ENCODE measurements at regions not wholly inside any gene's neighbourhood (a gene's known extent, or its start where the extent isn't known, plus 50 kb on each side); places are given as distances from the start of the nearest gene placed in this dataset.

- DNase-seq = no peak
- TF ChIP-seq, protein P1, sequence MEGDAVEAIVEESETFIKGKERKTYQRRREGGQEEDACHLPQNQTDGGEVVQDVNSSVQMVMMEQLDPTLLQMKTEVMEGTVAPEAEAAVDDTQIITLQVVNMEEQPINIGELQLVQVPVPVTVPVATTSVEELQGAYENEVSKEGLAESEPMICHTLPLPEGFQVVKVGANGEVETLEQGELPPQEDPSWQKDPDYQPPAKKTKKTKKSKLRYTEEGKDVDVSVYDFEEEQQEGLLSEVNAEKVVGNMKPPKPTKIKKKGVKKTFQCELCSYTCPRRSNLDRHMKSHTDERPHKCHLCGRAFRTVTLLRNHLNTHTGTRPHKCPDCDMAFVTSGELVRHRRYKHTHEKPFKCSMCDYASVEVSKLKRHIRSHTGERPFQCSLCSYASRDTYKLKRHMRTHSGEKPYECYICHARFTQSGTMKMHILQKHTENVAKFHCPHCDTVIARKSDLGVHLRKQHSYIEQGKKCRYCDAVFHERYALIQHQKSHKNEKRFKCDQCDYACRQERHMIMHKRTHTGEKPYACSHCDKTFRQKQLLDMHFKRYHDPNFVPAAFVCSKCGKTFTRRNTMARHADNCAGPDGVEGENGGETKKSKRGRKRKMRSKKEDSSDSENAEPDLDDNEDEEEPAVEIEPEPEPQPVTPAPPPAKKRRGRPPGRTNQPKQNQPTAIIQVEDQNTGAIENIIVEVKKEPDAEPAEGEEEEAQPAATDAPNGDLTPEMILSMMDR (IDR thresholded peaks at IDR 0.05) = no peak
- intact Hi-C loops (cut with DNase I) = no loop called here
- peak overlapping the region; percentile 5 to 26 for H3K9ac ChIP-seq (ENCODE audit: low read depth in 2 of 2, low read length in 2 of 2)
- no peaks in the 10 kb centered on the region for H3K27me3 ChIP-seq
- H3K4me3 ChIP-seq = no peak overlapping the region
- H3K36me3 ChIP-seq = no peaks in the 10 kb centered on the region
- no peaks in the 10 kb centered on the region for H3K4me1 ChIP-seq
- no peak overlapping the region for H3K27ac ChIP-seq
- H3K9me3 ChIP-seq = no peaks in the 10 kb centered on the region
Observed at GRCh38 chr7:362402-363096, 72.6 kb downstream of the FOXL3 start.

- no peaks in the 10 kb centered on the region for H3K36me3 ChIP-seq
- H3K4me1 ChIP-seq = no peaks in the 10 kb centered on the region
- no peak overlapping the region for H3K27ac ChIP-seq
- H3K4me3 ChIP-seq = no peak overlapping the region
- no peaks in the 10 kb centered on the region for H3K9me3 ChIP-seq
- H3K27me3 ChIP-seq = no peaks in the 10 kb centered on the region
- intact Hi-C loops (cut with DNase I) = no loop called here
- no peak overlapping the region for H3K9ac ChIP-seq (ENCODE audit: low read depth in 2 of 2, low read length in 2 of 2)
- TF ChIP-seq, protein P1 (IDR thresholded peaks at IDR 0.05) = no peak
- no peak for DNase-seq
Observed at GRCh38 chr7:363626-364025, 73.7 kb downstream of the FOXL3 start.

GRCh38 chr7:364536-364935 lies 74.6 kb downstream of the FOXL3 start:
- no peak overlapping the region for H3K9ac ChIP-seq (ENCODE audit: low read depth in 2 of 2, low read length in 2 of 2)
- no peaks in the 10 kb centered on the region for H3K36me3 ChIP-seq
- no peak overlapping the region for H3K4me3 ChIP-seq
- peaks cover 3% of the 10 kb centered on the region for H3K4me1 ChIP-seq
- DNase-seq = no peak
- TF ChIP-seq, protein P1 (IDR thresholded peaks at IDR 0.05) = no peak
- no peaks in the 10 kb centered on the region for H3K27me3 ChIP-seq
- no peaks in the 10 kb centered on the region for H3K9me3 ChIP-seq
- intact Hi-C loops (cut with DNase I) = no loop called here
- no peak overlapping the region for H3K27ac ChIP-seq

DNA sequence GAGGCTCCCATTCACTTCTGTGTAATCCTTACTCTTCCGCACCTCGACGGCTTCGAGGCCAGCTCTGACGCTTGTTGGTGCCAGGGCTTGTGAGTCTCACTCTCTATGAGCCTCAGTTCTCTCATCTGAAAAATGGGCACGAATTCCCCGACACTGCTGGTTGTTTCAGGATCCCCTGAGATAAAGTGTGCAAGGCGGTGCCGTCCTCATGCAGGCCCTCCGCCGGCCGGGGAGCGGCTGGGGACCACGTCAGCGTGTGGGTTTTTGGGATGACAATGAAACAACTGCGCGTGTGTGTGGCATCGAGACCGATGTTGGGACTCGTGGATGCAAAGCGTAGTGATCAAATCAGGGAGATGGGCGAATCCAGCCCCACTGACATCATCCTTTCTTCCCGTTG lies 75.6 kb downstream of the FOXL3 start:
- no peak overlapping the region for H3K9ac ChIP-seq (ENCODE audit: low read depth in 2 of 2, low read length in 2 of 2)
- TF ChIP-seq, protein P1 (IDR thresholded peaks at IDR 0.05) = no peak
- DNase-seq = no peak
- H3K4me1 ChIP-seq = peaks cover 10% of the 10 kb centered on the region
- no peaks in the 10 kb centered on the region for H3K9me3 ChIP-seq
- intact Hi-C loops (cut with DNase I) = no loop called here
- no peaks in the 10 kb centered on the region for H3K27me3 ChIP-seq
- H3K27ac ChIP-seq = no peak overlapping the region
- no peaks in the 10 kb centered on the region for H3K36me3 ChIP-seq
- no peak overlapping the region for H3K4me3 ChIP-seq

DNA sequence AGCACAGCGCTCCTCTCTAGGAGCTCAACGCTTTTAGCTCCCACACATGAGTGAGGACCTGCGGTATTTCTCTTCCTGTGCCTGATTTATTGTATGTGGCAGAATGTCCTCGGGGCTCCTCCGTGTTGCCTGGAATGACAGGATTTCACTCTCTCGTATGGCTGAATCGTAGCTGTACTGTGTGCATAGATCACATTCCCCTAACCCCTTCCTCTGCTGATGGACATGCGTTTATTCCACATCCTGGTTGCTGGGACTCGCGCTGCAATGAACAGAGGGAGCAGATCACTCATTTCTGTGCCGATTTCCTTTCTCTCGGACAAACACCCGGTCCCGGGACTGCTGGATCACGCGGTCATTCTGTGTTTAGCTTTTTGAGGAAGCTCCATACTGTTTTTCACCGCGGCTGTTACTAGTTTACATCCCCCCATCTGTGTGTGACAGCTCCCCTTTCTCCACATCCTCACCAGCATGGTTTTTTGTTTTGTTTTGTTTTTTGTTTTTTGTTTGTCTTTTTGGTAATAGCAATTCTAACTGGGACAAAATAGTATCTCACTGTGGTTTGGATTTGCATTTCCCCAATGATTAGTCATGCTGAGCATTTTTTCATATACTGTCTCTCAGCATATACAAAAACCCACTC lies 76.3 kb downstream of the FOXL3 start:
- Histone ChIP-seq H3K27ac (no peak overlapping the region), H3K9ac (ENCODE audit: low read depth in 2 of 2, low read length in 2 of 2) (no peak overlapping the region), H3K9me3 (no peaks in the 10 kb centered on the region), H3K36me3 (no peaks in the 10 kb centered on the region), H3K27me3 (no peaks in the 10 kb centered on the region), H3K4me3 (no peak overlapping the region), H3K4me1 (peaks cover 10% of the 10 kb centered on the region)
- DNase-seq = no peak
- intact Hi-C loops (cut with DNase I) = no loop called here
- TF ChIP-seq, protein P1 (IDR thresholded peaks at IDR 0.05) = no peak
